HUES64 (cell line): ENCODE measurements at regions not wholly inside any gene's neighbourhood (a gene's known extent, or its start where the extent isn't known, plus 50 kb on each side); places are given as distances from the start of the nearest gene placed in this dataset.

Experiments used
- H3K27ac ChIP-seq: 2 replicates; pipeline ENCODE4 v1.7.0; 2013; ENCODE audit warnings: low read depth, low read length, inconsistent platforms
- H3K27me3 ChIP-seq: 2 replicates; pipeline ENCODE4 v1.6.1; 2013; ENCODE audit warnings: mild to moderate bottlenecking, low read length; ENCODE audit not compliant: insufficient read depth
- H3K36me3 ChIP-seq: 2 replicates; pipeline ENCODE4 v1.6.1; 2013; ENCODE audit warnings: mild to moderate bottlenecking, low read length; ENCODE audit not compliant: insufficient read depth
- H3K4me1 ChIP-seq: 2 replicates; pipeline ENCODE4 v1.6.1; 2013; ENCODE audit warnings: mild to moderate bottlenecking, low read length, moderate library complexity; ENCODE audit not compliant: insufficient read depth
- H3K4me3 ChIP-seq: 2 replicates; pipeline ENCODE4 v1.5.1; 2013; ENCODE audit warnings: mild to moderate bottlenecking, low read length, moderate library complexity
- H3K9ac ChIP-seq: 2 replicates; pipeline ENCODE4 v1.6.1; 2013; ENCODE audit warnings: mild to moderate bottlenecking, low read depth, low read length
- H3K9me3 ChIP-seq: 2 replicates; pipeline ENCODE4 v1.6.1; 2013; ENCODE audit warnings: low read depth, low read length; ENCODE audit not compliant: insufficient read depth
- WGBS: fragments of 150-250, 120-280 bp; methylation state at CpG from one replicate; pipeline ENCODE4 v1.1.7; 2013; ENCODE audit warnings: missing lambda C conversion rate; 5-methylcytosine and 5-hydroxymethylcytosine counted together

DNA sequence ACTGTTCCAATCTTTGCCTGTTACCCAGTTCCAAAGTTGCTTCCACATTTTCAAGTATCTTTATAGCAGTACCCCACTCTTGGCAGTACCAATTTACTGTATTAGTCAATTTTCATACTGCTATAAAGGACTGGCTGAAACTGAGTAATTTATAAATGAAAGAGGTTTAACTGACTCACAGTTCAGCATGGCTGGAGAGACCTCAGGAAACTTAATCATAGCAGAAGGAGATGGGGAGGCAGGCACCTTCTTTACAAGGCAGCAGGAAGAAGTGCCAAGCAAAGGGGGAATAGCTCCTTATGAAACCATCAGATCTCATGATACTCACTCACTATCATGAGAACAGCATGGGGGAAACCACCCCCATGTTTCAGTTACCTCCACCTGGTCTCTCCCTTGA is 215.0 kb downstream of the SNAPC1 start:
- Histone ChIP-seq H3K4me1 (no peaks in the 10 kb centered on the region), H3K4me3 (no peak overlapping the region), H3K27me3 (no peaks in the 10 kb centered on the region), H3K36me3 (no peaks in the 10 kb centered on the region), H3K9me3 (peaks cover 27% of the 10 kb centered on the region), H3K27ac (no peak overlapping the region), H3K9ac (no peak overlapping the region)

DNA sequence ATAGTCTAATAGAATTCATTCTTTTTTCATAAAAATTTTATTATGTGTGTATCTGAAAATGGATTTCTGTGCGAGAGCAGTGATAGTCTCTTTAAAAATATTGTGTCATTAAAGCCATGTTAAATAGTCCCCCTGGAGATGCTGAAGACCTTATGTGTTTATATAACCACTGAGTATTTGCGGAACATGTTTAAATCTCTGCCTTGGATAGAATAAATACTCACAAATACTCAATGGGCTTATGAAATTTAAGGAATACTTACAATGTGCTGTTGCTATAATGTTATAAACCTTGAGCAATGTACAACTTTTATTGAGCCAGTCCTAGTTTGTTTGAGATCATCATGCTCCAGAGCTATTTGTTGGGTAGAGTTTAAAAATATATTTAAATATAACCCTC is 226.0 kb downstream of the SNAPC1 start:
- 92% methylated on average over 1 of the region's 2 CpGs for WGBS
- Histone ChIP-seq H3K27ac (no peak overlapping the region), H3K9ac (no peak overlapping the region), H3K9me3 (no peaks in the 10 kb centered on the region), H3K36me3 (no peaks in the 10 kb centered on the region), H3K4me3 (no peak overlapping the region), H3K27me3 (no peaks in the 10 kb centered on the region), H3K4me1 (no peaks in the 10 kb centered on the region)

DNA sequence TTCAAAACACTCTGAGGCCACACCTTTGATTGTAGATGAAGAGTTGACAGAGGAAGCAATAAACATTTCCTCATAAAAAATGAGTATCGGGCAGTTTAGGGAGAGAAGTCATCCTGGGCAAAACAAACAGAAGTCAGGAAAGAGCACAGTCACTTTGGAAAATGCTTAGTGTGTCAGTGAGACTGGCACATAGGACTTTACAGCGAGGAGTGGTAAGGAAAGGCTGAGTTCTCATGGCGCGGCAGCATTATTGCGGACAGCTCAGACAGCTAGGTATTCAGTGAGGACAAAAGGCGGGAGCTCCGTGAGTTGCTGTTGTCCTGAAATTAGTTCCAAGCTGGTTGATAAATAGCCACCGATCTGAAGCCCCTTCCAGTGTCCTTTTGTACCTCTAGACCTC is 229.9 kb downstream of the SNAPC1 start:
- Histone ChIP-seq H3K4me3 (no peak overlapping the region), H3K9me3 (no peaks in the 10 kb centered on the region), H3K27ac (no peak overlapping the region), H3K27me3 (no peaks in the 10 kb centered on the region), H3K36me3 (no peaks in the 10 kb centered on the region), H3K9ac (no peak overlapping the region), H3K4me1 (no peaks in the 10 kb centered on the region)
- 93% methylated on average over 8 of the region's 8 CpGs for WGBS

- Histone ChIP-seq H3K4me1 (no peaks in the 10 kb centered on the region), H3K27ac (no peak overlapping the region), H3K27me3 (no peaks in the 10 kb centered on the region), H3K9ac (no peak overlapping the region), H3K9me3 (no peaks in the 10 kb centered on the region), H3K36me3 (no peaks in the 10 kb centered on the region), H3K4me3 (no peak overlapping the region)
- WGBS, result 85% methylated on average over 2 of the region's 2 CpGs
Observed at GRCh38 chr14:61992926-61993325, 230.7 kb downstream of the SNAPC1 start.

- WGBS, result 95% methylated on average over 1 of the region's 1 CpG
- no peak overlapping the region for H3K9ac ChIP-seq
- no peaks in the 10 kb centered on the region for H3K4me1 ChIP-seq
- no peak overlapping the region for H3K27ac ChIP-seq
- no peaks in the 10 kb centered on the region for H3K9me3 ChIP-seq
- no peaks in the 10 kb centered on the region for H3K27me3 ChIP-seq
- no peak overlapping the region for H3K4me3 ChIP-seq
- H3K36me3 ChIP-seq, result no peaks in the 10 kb centered on the region
Observed at GRCh38 chr14:61994589-61994988, 232.4 kb downstream of the SNAPC1 start.

- no peaks in the 10 kb centered on the region for H3K27me3 ChIP-seq
- no peak overlapping the region for H3K27ac ChIP-seq
- no peak overlapping the region for H3K9ac ChIP-seq
- no peaks in the 10 kb centered on the region for H3K4me1 ChIP-seq
- no peak overlapping the region for H3K4me3 ChIP-seq
- WGBS, result 98% methylated on average over 3 of the region's 4 CpGs
- no peaks in the 10 kb centered on the region for H3K36me3 ChIP-seq
- H3K9me3 ChIP-seq, result no peaks in the 10 kb centered on the region
Observed at GRCh38 chr14:61996753-61997152, 234.5 kb downstream of the SNAPC1 start.

GRCh38 chr14:61997161-61997560 is 234.9 kb downstream of the SNAPC1 start:
- Histone ChIP-seq H3K9me3 (no peaks in the 10 kb centered on the region), H3K27ac (no peak overlapping the region), H3K27me3 (no peaks in the 10 kb centered on the region), H3K9ac (no peak overlapping the region), H3K4me1 (no peaks in the 10 kb centered on the region), H3K4me3 (no peak overlapping the region), H3K36me3 (no peaks in the 10 kb centered on the region)

DNA sequence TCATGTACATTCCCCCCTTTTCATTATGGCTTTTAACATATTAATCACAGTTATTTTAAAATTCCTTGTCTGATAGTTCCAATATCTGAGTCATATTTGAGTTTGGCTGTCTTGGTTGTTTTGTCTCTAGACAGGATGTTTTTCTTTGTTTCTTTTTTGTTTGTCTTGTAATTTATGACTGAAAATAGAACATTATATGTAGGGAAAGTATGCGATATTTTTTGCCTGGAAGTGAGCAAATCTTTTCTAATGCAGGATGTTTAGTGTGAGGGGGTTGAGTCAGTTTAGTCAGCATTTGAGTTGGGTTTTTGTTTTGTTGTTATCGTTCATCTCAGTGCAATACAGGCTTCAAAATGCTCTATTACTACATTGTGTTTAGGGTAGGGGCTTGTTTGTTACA is 239.7 kb downstream of the SNAPC1 start:
- no peak overlapping the region for H3K27ac ChIP-seq
- no peaks in the 10 kb centered on the region for H3K4me1 ChIP-seq
- H3K36me3 ChIP-seq, result no peaks in the 10 kb centered on the region
- no peaks in the 10 kb centered on the region for H3K9me3 ChIP-seq
- no peak overlapping the region for H3K4me3 ChIP-seq
- WGBS, result 91% methylated on average over 2 of the region's 2 CpGs
- H3K27me3 ChIP-seq, result no peaks in the 10 kb centered on the region
- no peak overlapping the region for H3K9ac ChIP-seq

DNA sequence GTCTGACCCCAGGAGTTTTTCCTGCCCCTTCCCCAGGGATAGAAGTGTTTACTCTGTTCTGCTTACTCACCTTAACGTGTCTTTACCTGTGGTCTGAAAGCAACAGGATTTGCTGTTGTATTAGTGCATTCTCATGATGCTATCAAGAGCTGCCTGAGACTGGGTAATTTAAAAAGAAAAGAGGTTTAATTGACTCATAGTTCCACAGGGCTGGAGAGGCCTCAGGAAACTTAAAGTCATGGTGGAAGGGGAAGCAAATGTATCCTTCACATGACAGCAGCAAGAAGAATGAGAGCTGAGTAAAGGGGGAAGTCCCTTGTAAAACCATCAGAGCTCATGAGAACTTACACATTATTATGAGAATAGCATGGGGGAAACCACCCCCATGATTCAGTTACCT is 240.4 kb downstream of the SNAPC1 start:
- H3K9me3 ChIP-seq, result no peaks in the 10 kb centered on the region
- H3K4me1 ChIP-seq, result no peaks in the 10 kb centered on the region
- H3K9ac ChIP-seq, result no peak overlapping the region
- WGBS, result 92% methylated on average over 1 of the region's 1 CpG
- H3K27ac ChIP-seq, result no peak overlapping the region
- H3K27me3 ChIP-seq, result no peaks in the 10 kb centered on the region
- H3K4me3 ChIP-seq, result no peak overlapping the region
- H3K36me3 ChIP-seq, result no peaks in the 10 kb centered on the region

- Histone ChIP-seq H3K9me3 (no peaks in the 10 kb centered on the region), H3K27ac (no peak overlapping the region), H3K4me3 (no peak overlapping the region), H3K27me3 (no peaks in the 10 kb centered on the region), H3K9ac (no peak overlapping the region), H3K4me1 (no peaks in the 10 kb centered on the region), H3K36me3 (no peaks in the 10 kb centered on the region)
- 69% methylated on average over 2 of the region's 2 CpGs for WGBS
Observed at GRCh38 chr14:62003701-62004100, 241.5 kb downstream of the SNAPC1 start.

GRCh38 chr14:62006116-62006731 is 244.0 kb downstream of the SNAPC1 start:
- no peaks in the 10 kb centered on the region for H3K27me3 ChIP-seq

GRCh38 chr14:62015243-62015642 is 253.0 kb downstream of the SNAPC1 start:
- Histone ChIP-seq H3K27me3 (no peaks in the 10 kb centered on the region), H3K27ac (no peak overlapping the region), H3K9me3 (no peaks in the 10 kb centered on the region), H3K9ac (no peak overlapping the region), H3K4me3 (no peak overlapping the region), H3K4me1 (no peaks in the 10 kb centered on the region), H3K36me3 (no peaks in the 10 kb centered on the region)
- WGBS, result 80% methylated on average over 1 of the region's 1 CpG

More at GRCh38 chr14:62006116-62006731, 244.0 kb downstream of the SNAPC1 start:
- no peaks in the 10 kb centered on the region for H3K36me3 ChIP-seq
- H3K9ac ChIP-seq, result no peak overlapping the region
- no peak overlapping the region for H3K27ac ChIP-seq
- WGBS, result over 99% methylated on average over 6 of the region's 6 CpGs
- no peak overlapping the region for H3K4me3 ChIP-seq
- H3K4me1 ChIP-seq, result no peaks in the 10 kb centered on the region
- no peaks in the 10 kb centered on the region for H3K9me3 ChIP-seq
